ENCODE measurements at regions not wholly inside any gene's neighbourhood (a gene's known extent, or its start where the extent isn't known, plus 50 kb on each side); places are given as distances from the start of the nearest gene placed in this dataset.

DNA sequence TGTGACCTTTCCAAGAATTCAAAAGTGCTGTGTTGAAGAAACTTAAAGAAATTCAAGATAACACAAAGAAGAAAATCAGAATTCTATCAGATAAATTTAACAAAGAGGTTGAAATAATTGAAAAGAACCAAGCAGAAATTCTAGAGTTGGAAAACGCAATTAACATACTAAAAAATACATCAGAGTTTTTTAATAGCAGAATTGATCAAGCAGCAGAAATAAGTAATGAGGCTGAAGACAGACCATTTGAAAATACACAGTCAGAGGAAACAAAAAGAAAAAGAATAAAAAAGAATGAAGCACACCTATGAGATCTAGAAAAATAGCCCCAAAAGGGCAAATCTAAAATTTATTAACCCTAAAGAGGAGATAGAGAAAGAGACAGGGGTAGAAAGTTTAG, 218.1 kb upstream of the KAZN start:
- no peaks in the 10 kb centered on the region for H3K4me1 ChIP-seq (ENCODE audit: control insufficient read depth in 1 of 2, insufficient read depth in 2 of 2, low read length in 2 of 2)
- H3K4me2 ChIP-seq (replicated peaks; ENCODE audit: extremely low read depth, low read length, poor library complexity, severe bottlenecking), result no peak overlapping the region
- DNase-seq, result no peak
- H2AFZ ChIP-seq (ENCODE audit: insufficient read depth, low read depth, low read length, poor library complexity, severe bottlenecking), result no peak overlapping the region
- Mint-ChIP-seq H3K4me1 (no peaks in the 10 kb centered on the region), H3K27me3 (ENCODE audit: low read depth in 3 of 3) (peaks cover 0 to 2% (median 1%) of the 10 kb centered on the region in 3 donors), H3K9me3 (peaks cover 9 to 28% (median 23%) of the 10 kb centered on the region in 7 donors), H3K36me3 (no peaks in the 10 kb centered on the region), H3K27ac (no peak overlapping the region), H3K4me3 (no peak overlapping the region)
- H3K79me2 ChIP-seq (ENCODE audit: insufficient read depth, low read length), result no peaks in the 10 kb centered on the region
- H3K27me3 ChIP-seq (ENCODE audit: control insufficient read depth in 2 of 2, insufficient read depth in 2 of 2, low read length in 2 of 2), result no peaks in the 10 kb centered on the region
- peaks cover 12 to 17% of the 10 kb centered on the region in 2 donors for H3K9me3 ChIP-seq (replicated peaks in 1 of 2; ENCODE audit: control insufficient read depth in 1 of 2, insufficient read depth in 1 of 2, low read length in 2 of 2)
- H3K4me3 ChIP-seq (replicated peaks in 1 of 3; ENCODE audit: low read depth in 2 of 3, low read length in 3 of 3), result no peak overlapping the region
- no peaks in the 10 kb centered on the region for H4K20me1 ChIP-seq (ENCODE audit: insufficient read depth, low read length)
- H3K27ac ChIP-seq (ENCODE audit: low read depth in 1 of 2, low read length in 2 of 2), result no peak overlapping the region
- no CpG with 5 or more reads among the region's 1 CpG for WGBS (ENCODE audit: insufficient coverage)
- no peak overlapping the region for H3K9ac ChIP-seq (ENCODE audit: insufficient read depth, low read length, poor library complexity, severe bottlenecking)
- H3K36me3 ChIP-seq (replicated peaks in 1 of 2; ENCODE audit: control insufficient read depth in 1 of 2, insufficient read depth in 2 of 2, low read length in 2 of 2), result no peaks in the 10 kb centered on the region
- TF ChIP-seq, protein P1, sequence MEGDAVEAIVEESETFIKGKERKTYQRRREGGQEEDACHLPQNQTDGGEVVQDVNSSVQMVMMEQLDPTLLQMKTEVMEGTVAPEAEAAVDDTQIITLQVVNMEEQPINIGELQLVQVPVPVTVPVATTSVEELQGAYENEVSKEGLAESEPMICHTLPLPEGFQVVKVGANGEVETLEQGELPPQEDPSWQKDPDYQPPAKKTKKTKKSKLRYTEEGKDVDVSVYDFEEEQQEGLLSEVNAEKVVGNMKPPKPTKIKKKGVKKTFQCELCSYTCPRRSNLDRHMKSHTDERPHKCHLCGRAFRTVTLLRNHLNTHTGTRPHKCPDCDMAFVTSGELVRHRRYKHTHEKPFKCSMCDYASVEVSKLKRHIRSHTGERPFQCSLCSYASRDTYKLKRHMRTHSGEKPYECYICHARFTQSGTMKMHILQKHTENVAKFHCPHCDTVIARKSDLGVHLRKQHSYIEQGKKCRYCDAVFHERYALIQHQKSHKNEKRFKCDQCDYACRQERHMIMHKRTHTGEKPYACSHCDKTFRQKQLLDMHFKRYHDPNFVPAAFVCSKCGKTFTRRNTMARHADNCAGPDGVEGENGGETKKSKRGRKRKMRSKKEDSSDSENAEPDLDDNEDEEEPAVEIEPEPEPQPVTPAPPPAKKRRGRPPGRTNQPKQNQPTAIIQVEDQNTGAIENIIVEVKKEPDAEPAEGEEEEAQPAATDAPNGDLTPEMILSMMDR (IDR thresholded peaks at IDR 0.05), result no peak
- intact Hi-C loops (cut with micrococcal nuclease), result no loop called here

DNA sequence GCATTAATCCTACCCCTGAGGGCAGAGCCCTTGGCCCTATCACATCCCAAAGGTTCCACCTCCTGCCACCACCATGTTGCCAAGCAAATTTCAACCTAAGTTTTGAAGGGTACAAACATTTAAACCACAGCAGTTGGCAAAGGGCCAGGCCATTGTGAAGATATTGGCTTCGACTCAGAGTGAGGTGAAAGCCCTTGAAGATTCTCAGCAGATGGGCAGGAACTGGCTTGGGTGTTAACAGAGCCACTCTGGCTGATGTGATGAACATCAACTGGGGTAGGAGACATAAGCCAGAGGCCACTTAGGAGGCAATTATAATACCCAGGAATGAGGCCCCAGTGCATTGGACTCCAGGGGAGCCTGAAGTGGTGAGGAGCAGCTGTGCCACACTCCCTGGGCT, 207.7 kb upstream of the KAZN start:
- no peak overlapping the region for H2AFZ ChIP-seq (ENCODE audit: insufficient read depth, low read depth, low read length, poor library complexity, severe bottlenecking)
- H3K4me3 ChIP-seq (replicated peaks in 1 of 3; ENCODE audit: low read depth in 2 of 3, low read length in 3 of 3), result no peak overlapping the region
- H3K36me3 Mint-ChIP-seq, result no peaks in the 10 kb centered on the region
- no peak for DNase-seq
- no peak overlapping the region for H3K27ac ChIP-seq (ENCODE audit: low read depth in 1 of 2, low read length in 2 of 2)
- TF ChIP-seq, protein P1 (IDR thresholded peaks at IDR 0.05), result no peak
- no peaks in the 10 kb centered on the region for H3K4me1 Mint-ChIP-seq
- intact Hi-C loops (cut with micrococcal nuclease), result no loop called here
- H3K9me3 Mint-ChIP-seq, result peaks cover 8 to 15% (median 12%) of the 10 kb centered on the region in 7 donors
- no peak overlapping the region for H3K27ac Mint-ChIP-seq
- H3K27me3 Mint-ChIP-seq (ENCODE audit: low read depth in 3 of 3), result peaks cover 2 to 4% (median 4%) of the 10 kb centered on the region in 3 donors
- no peaks in the 10 kb centered on the region for H3K36me3 ChIP-seq (replicated peaks in 1 of 2; ENCODE audit: control insufficient read depth in 1 of 2, insufficient read depth in 2 of 2, low read length in 2 of 2)
- WGBS (ENCODE audit: insufficient coverage), result 22% methylated on average over 1 of the region's 1 CpG
- no peak overlapping the region for H3K9ac ChIP-seq (ENCODE audit: insufficient read depth, low read length, poor library complexity, severe bottlenecking)
- H3K4me1 ChIP-seq (ENCODE audit: control insufficient read depth in 1 of 2, insufficient read depth in 2 of 2, low read length in 2 of 2), result no peaks in the 10 kb centered on the region
- no peaks in the 10 kb centered on the region for H3K27me3 ChIP-seq (ENCODE audit: control insufficient read depth in 2 of 2, insufficient read depth in 2 of 2, low read length in 2 of 2)
- no peak overlapping the region for H3K4me2 ChIP-seq (replicated peaks; ENCODE audit: extremely low read depth, low read length, poor library complexity, severe bottlenecking)
- no peaks in the 10 kb centered on the region for H4K20me1 ChIP-seq (ENCODE audit: insufficient read depth, low read length)
- no peak overlapping the region for H3K4me3 Mint-ChIP-seq
- no peaks in the 10 kb centered on the region for H3K9me3 ChIP-seq (replicated peaks in 1 of 2; ENCODE audit: control insufficient read depth in 1 of 2, insufficient read depth in 1 of 2, low read length in 2 of 2)
- H3K79me2 ChIP-seq (ENCODE audit: insufficient read depth, low read length), result no peaks in the 10 kb centered on the region
